ENCODE measurements at regions not wholly inside any gene's neighbourhood (a gene's known extent, or its start where the extent isn't known, plus 50 kb on each side); places are given as distances from the start of the nearest gene placed in this dataset.

GRCh38 chr2:5842326-5842725 lies 150.1 kb downstream of the SOX11 start:
- TF ChIP-seq EZH2 (IDR thresholded peaks at IDR 0.05; ENCODE audit: borderline replicate concordance) = no peak
- TF ChIP-seq, protein P1, sequence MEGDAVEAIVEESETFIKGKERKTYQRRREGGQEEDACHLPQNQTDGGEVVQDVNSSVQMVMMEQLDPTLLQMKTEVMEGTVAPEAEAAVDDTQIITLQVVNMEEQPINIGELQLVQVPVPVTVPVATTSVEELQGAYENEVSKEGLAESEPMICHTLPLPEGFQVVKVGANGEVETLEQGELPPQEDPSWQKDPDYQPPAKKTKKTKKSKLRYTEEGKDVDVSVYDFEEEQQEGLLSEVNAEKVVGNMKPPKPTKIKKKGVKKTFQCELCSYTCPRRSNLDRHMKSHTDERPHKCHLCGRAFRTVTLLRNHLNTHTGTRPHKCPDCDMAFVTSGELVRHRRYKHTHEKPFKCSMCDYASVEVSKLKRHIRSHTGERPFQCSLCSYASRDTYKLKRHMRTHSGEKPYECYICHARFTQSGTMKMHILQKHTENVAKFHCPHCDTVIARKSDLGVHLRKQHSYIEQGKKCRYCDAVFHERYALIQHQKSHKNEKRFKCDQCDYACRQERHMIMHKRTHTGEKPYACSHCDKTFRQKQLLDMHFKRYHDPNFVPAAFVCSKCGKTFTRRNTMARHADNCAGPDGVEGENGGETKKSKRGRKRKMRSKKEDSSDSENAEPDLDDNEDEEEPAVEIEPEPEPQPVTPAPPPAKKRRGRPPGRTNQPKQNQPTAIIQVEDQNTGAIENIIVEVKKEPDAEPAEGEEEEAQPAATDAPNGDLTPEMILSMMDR (IDR thresholded peaks at IDR 0.05; ENCODE audit: poor library complexity) = no peak

All from hepatocyte (in vitro differentiated cells).